ENCODE measurements at regions not wholly inside any gene's neighbourhood (a gene's known extent, or its start where the extent isn't known, plus 50 kb on each side); places are given as distances from the start of the nearest gene placed in this dataset.

- H3K27ac Mint-ChIP-seq: no peak overlapping the region
- H3K9me3 Mint-ChIP-seq: no peaks in the 10 kb centered on the region
- no peak for DNase-seq
Measured at GRCh38 chr6:18741741-18742140, 354.6 kb downstream of the RNF144B start.

DNA sequence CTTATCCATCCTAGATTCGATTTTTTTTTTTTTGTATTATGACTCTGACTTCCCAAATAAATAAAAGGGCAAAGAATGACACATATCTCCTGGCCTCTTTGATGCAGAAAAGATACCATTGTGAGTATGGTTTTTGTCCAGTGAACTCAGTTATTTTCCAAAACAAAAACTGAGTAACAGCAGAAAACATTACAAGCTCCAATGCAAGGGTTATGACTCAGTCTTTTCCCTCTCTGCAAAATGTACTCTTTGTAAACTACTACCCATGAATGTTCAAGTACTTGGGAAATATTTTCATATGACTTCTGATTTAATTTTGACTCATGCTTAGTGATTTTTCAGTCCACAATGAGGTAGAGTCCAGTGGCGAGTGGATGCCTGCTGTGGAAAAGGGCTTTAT is 355.3 kb downstream of the RNF144B start:
- Mint-ChIP-seq H3K4me3 (no peak overlapping the region), H3K4me1 (no peaks in the 10 kb centered on the region), H3K36me3 (no peaks in the 10 kb centered on the region), H3K27me3 (no peaks in the 10 kb centered on the region), H3K9me3 (no peaks in the 10 kb centered on the region), H3K27ac (no peak overlapping the region)
- DNase-seq: no peak

More at GRCh38 chr6:18741741-18742140, 354.6 kb downstream of the RNF144B start:
- Mint-ChIP-seq H3K4me1 (no peaks in the 10 kb centered on the region), H3K4me3 (no peak overlapping the region), H3K36me3 (no peaks in the 10 kb centered on the region), H3K27me3 (no peaks in the 10 kb centered on the region)

- Mint-ChIP-seq H3K27ac (no peak overlapping the region), H3K9me3 (peaks cover 2% of the 10 kb centered on the region), H3K27me3 (peaks cover 4% of the 10 kb centered on the region), H3K4me1 (no peaks in the 10 kb centered on the region), H3K4me3 (no peak overlapping the region), H3K36me3 (no peaks in the 10 kb centered on the region)
- no peak for DNase-seq
Measured at GRCh38 chr6:18746727-18747126, 359.6 kb downstream of the RNF144B start.

DNA sequence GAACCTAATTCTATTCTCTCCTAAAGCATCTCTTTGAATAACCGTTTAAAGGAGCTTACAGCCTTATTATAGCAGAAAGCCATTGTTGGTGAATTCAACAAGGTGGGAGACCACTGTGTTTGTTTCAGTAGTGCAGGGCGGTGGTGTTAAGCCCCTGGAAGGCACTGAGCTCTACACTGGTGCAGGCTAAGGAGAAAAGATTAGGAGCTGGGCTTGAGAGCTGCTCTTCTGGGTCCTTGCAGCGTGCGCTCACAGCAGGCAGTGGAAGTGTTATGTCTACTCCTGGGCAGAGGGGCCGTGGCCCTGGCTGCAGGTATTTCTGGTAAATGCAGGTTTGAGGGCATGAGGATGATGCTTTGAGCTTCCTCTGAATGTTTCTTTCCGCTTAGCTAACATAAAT is 361.2 kb downstream of the RNF144B start:
- no peak overlapping the region for H3K27ac Mint-ChIP-seq
- H3K9me3 Mint-ChIP-seq: peaks cover 2% of the 10 kb centered on the region
- no peaks in the 10 kb centered on the region for H3K36me3 Mint-ChIP-seq
- no peak for DNase-seq
- peaks cover 4% of the 10 kb centered on the region for H3K27me3 Mint-ChIP-seq
- no peaks in the 10 kb centered on the region for H3K4me1 Mint-ChIP-seq
- no peak overlapping the region for H3K4me3 Mint-ChIP-seq

GRCh38 chr6:18752278-18753068 is 365.3 kb downstream of the RNF144B start:
- no peaks in the 10 kb centered on the region for H3K36me3 Mint-ChIP-seq
- no peak overlapping the region for H3K27ac Mint-ChIP-seq
- peaks cover 4% of the 10 kb centered on the region for H3K27me3 Mint-ChIP-seq
- H3K9me3 Mint-ChIP-seq: peaks cover 2% of the 10 kb centered on the region
- H3K4me3 Mint-ChIP-seq: no peak overlapping the region
- H3K4me1 Mint-ChIP-seq: no peaks in the 10 kb centered on the region
- no peak for DNase-seq

DNA sequence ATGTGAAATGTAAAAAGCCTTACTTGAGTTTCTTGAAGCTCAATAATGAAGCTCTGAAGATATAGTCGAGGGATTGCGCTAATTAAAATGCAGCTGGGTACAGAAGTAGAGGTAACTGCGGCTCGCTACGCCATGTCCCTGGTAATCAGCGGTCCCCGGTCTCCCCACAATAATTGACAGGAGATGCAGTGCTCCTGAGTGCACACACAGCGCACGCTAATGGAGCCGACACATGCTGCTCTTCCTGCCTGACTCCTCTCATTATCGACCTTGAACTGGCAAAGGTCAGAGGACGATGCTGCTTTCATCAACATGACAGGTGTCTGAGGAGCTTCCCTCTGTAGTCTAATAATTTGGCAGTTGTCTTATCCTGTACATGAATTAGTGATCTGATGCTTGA is 365.9 kb downstream of the RNF144B start:
- peaks cover 4% of the 10 kb centered on the region for H3K27me3 Mint-ChIP-seq
- no peak for DNase-seq
- H3K9me3 Mint-ChIP-seq: peaks cover 2% of the 10 kb centered on the region
- no peaks in the 10 kb centered on the region for H3K4me1 Mint-ChIP-seq
- no peaks in the 10 kb centered on the region for H3K36me3 Mint-ChIP-seq
- H3K4me3 Mint-ChIP-seq: no peak overlapping the region
- H3K27ac Mint-ChIP-seq: no peak overlapping the region

DNA sequence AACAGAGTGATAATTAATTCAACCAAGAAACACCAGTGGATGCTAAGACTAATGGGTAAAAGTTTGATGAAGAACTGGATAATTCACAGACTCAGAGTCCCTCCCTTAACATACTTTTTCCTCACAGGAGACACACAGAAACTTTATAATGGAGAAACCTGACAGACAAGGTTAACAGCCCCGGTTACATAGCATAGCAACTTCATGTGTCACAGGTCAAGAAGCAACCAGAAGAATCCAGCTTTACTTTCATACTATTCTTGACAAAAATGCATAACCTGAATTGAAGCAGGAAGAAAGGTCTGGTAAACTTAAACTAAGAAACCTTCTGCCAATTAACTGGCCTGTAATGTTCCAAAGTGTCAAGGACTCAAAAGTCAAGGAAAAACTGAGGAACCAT is 375.9 kb downstream of the RNF144B start:
- H3K4me1 Mint-ChIP-seq: no peaks in the 10 kb centered on the region
- no peaks in the 10 kb centered on the region for H3K27me3 Mint-ChIP-seq
- H3K9me3 Mint-ChIP-seq: peaks cover 1% of the 10 kb centered on the region
- H3K4me3 Mint-ChIP-seq: no peak overlapping the region
- no peak overlapping the region for H3K27ac Mint-ChIP-seq
- no peak for DNase-seq
- no peaks in the 10 kb centered on the region for H3K36me3 Mint-ChIP-seq

- DNase-seq: no peak
- H3K9me3 Mint-ChIP-seq: peaks cover 14% of the 10 kb centered on the region
- no peak overlapping the region for H3K27ac Mint-ChIP-seq
- H3K4me3 Mint-ChIP-seq: no peak overlapping the region
- no peaks in the 10 kb centered on the region for H3K27me3 Mint-ChIP-seq
- H3K36me3 Mint-ChIP-seq: no peaks in the 10 kb centered on the region
- no peaks in the 10 kb centered on the region for H3K4me1 Mint-ChIP-seq
Measured at GRCh38 chr6:18784794-18785193, 397.6 kb downstream of the RNF144B start.

GRCh38 chr6:18785810-18786490 is 398.8 kb downstream of the RNF144B start:
- no peak for DNase-seq
- Mint-ChIP-seq H3K9me3 (peaks cover 14% of the 10 kb centered on the region), H3K4me3 (no peak overlapping the region), H3K27me3 (no peaks in the 10 kb centered on the region), H3K4me1 (no peaks in the 10 kb centered on the region), H3K36me3 (no peaks in the 10 kb centered on the region), H3K27ac (no peak overlapping the region)

GRCh38 chr6:18792866-18793265 is 405.7 kb downstream of the RNF144B start:
- DNase-seq: no peak
- no peak overlapping the region for H3K4me3 Mint-ChIP-seq
- peaks cover 8% of the 10 kb centered on the region for H3K9me3 Mint-ChIP-seq
- no peak overlapping the region for H3K27ac Mint-ChIP-seq
- no peaks in the 10 kb centered on the region for H3K27me3 Mint-ChIP-seq
- H3K36me3 Mint-ChIP-seq: no peaks in the 10 kb centered on the region
- H3K4me1 Mint-ChIP-seq: no peaks in the 10 kb centered on the region

DNA sequence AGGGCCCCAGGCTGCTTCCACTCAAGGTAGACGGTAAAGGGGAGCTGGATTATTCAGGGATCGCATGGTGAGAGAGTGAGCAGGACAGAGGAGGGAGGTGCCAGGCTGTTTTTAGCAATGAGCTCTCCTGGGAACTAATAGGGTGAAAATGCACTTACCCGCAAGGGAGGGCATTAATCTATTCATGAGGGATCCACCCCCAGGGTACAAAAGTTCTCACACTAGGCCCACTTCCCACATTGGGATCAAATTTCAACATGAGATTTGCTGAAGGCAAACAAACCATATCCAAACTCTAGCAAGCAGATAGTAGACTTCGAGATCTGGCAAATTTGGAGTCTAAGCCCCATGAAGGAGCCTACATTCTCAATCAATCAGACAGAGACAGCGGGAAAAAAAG is 408.6 kb downstream of the RNF144B start:
- Mint-ChIP-seq H3K4me3 (no peak overlapping the region), H3K4me1 (no peaks in the 10 kb centered on the region), H3K36me3 (no peaks in the 10 kb centered on the region), H3K27me3 (no peaks in the 10 kb centered on the region), H3K27ac (no peak overlapping the region), H3K9me3 (peaks cover 10% of the 10 kb centered on the region)
- DNase-seq: no peak

DNA sequence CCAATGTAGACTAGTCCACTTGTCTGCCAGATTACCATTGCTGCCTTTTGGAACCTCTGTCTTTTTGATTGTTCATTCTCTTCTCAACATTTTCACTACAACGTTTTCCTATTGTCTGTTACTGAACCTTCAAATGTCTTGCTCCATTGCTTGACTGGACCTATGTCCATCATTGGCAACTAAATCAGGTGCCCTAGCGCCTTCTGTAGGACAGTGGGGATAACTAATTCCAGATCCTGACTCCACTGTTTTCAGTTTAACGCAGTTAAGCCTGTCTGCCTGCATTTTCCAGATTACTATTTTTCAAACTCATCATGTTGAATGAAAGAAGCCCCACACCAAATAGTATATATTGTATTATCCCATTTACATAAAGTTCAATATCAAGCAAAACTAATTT is 433.6 kb downstream of the RNF144B start:
- no peak overlapping the region for H3K4me3 Mint-ChIP-seq
- no peak for DNase-seq
- H3K4me1 Mint-ChIP-seq: no peaks in the 10 kb centered on the region
- no peaks in the 10 kb centered on the region for H3K27me3 Mint-ChIP-seq
- no peaks in the 10 kb centered on the region for H3K36me3 Mint-ChIP-seq
- H3K27ac Mint-ChIP-seq: no peak overlapping the region
- peaks cover 22% of the 10 kb centered on the region for H3K9me3 Mint-ChIP-seq

DNA sequence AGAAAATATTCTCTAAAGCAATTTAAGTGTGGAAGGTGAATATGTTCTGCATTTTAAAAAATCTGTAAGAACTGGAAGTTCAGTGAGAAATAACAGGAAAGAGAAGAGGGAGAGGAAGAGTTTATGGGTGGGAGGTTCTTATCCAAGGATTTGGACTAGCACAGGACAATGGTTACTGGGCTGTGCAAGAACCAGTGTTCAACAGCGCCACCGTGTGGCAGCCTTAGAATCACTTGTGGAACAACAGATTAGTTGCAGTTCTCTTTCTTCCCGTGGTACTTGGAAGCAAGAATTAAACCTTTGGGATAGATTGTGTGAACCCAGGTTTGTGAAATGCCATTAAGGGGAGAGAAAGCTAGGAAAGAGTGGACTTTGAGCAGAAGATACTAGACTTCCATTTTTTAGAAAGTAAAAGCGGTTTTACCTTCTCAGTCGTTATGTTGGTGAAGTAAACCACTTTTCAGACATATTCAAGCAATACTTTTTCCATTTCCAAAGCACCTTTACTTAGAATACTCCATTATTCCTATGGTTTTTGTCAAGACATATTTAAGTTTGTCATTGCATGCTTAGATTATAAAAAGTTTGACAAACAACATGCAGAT is 436.7 kb downstream of the RNF144B start:
- H3K27me3 Mint-ChIP-seq: no peaks in the 10 kb centered on the region
- H3K36me3 Mint-ChIP-seq: no peaks in the 10 kb centered on the region
- H3K27ac Mint-ChIP-seq: no peak overlapping the region
- no peaks in the 10 kb centered on the region for H3K4me1 Mint-ChIP-seq
- DNase-seq: peak; percentile 33
- H3K9me3 Mint-ChIP-seq: peaks cover 24% of the 10 kb centered on the region
- no peak overlapping the region for H3K4me3 Mint-ChIP-seq

GRCh38 chr6:18829272-18829870 is 442.2 kb downstream of the RNF144B start:
- H3K36me3 Mint-ChIP-seq: no peaks in the 10 kb centered on the region
- no peaks in the 10 kb centered on the region for H3K27me3 Mint-ChIP-seq
- no peak overlapping the region for H3K27ac Mint-ChIP-seq
- peaks cover 9% of the 10 kb centered on the region for H3K9me3 Mint-ChIP-seq
- no peak for DNase-seq
- no peaks in the 10 kb centered on the region for H3K4me1 Mint-ChIP-seq
- H3K4me3 Mint-ChIP-seq: no peak overlapping the region

GRCh38 chr6:18835976-18836375 is 448.8 kb downstream of the RNF144B start:
- no peaks in the 10 kb centered on the region for H3K4me1 Mint-ChIP-seq
- H3K27ac Mint-ChIP-seq: no peak overlapping the region
- H3K36me3 Mint-ChIP-seq: no peaks in the 10 kb centered on the region
- DNase-seq: no peak
- H3K9me3 Mint-ChIP-seq: peaks cover 2% of the 10 kb centered on the region
- no peaks in the 10 kb centered on the region for H3K27me3 Mint-ChIP-seq
- H3K4me3 Mint-ChIP-seq: no peak overlapping the region
